DND-41 (cell line): ENCODE measurements at regions not wholly inside any gene's neighbourhood (a gene's known extent, or its start where the extent isn't known, plus 50 kb on each side); places are given as distances from the start of the nearest gene placed in this dataset.

Source experiments
- ATAC-seq: fragments of 200-7000 bp; cut with Tn5 transposase; 3 replicates; pipeline ENCODE4 v1.9.1; 2021; ENCODE audit warnings: low read depth; ENCODE audit not compliant: insufficient read depth
- DNase-seq: peaks from one replicate; pipeline ENCODE4 v3.0.0-alpha.2; 2020
- H2AFZ ChIP-seq: 2 replicates; pipeline ENCODE4 v1.6.0; 2012; ENCODE audit warnings: low read depth, low read length
- H3K27ac ChIP-seq: 2 replicates; pipeline ENCODE4 v1.5.1; 2012; ENCODE audit warnings: low read length, inconsistent platforms
- H3K27me3 ChIP-seq: fragments of 200-600 bp; sonication (generic); 2 replicates; pipeline ENCODE4 v1.6.0; 2012; ENCODE audit warnings: low read length, mild to moderate bottlenecking, inconsistent platforms; ENCODE audit not compliant: insufficient read depth, poor library complexity
- H3K36me3 ChIP-seq: 2 replicates; pipeline ENCODE4 v1.5.1; 2012; ENCODE audit warnings: low read length, inconsistent platforms; ENCODE audit not compliant: insufficient read depth
- H3K4me1 ChIP-seq: 2 replicates; pipeline ENCODE4 v1.5.1; 2012; ENCODE audit warnings: mild to moderate bottlenecking, low read length; ENCODE audit not compliant: insufficient read depth
- H3K4me2 ChIP-seq: 2 replicates; pipeline ENCODE4 v1.6.0; 2012; ENCODE audit warnings: mild to moderate bottlenecking, moderate library complexity, low read length, inconsistent platforms; ENCODE audit not compliant: insufficient read depth
- H3K4me3 ChIP-seq, 2 experiments: fragments of 200-600 bp in 1 of 2; shearing (Covaris generic) in 1 of 2; 2 replicates each; pipeline ENCODE4 v1.5.1; 2012 to 2016; ENCODE audit warnings: inconsistent platforms in 2 of 2, low read length in 2 of 2, mild to moderate bottlenecking in 2 of 2, low read depth in 1 of 2, moderate library complexity in 1 of 2
- H3K79me2 ChIP-seq: 2 replicates; pipeline ENCODE4 v1.6.0; 2012; ENCODE audit warnings: low read length, inconsistent platforms; ENCODE audit not compliant: insufficient read depth
- H3K9ac ChIP-seq: 2 replicates; pipeline ENCODE4 v1.6.0; 2012; ENCODE audit warnings: low read depth, mild to moderate bottlenecking, inconsistent platforms, low read length, moderate library complexity
- H3K9me3 ChIP-seq: 2 replicates; pipeline ENCODE4 v1.5.1; 2012; ENCODE audit warnings: low read length, moderate library complexity, mild to moderate bottlenecking, inconsistent platforms; ENCODE audit not compliant: insufficient read depth, severe bottlenecking
- H4K20me1 ChIP-seq: 2 replicates; pipeline ENCODE4 v1.6.0; 2012; ENCODE audit warnings: low read length; ENCODE audit not compliant: insufficient read depth
- CTCF ChIP-seq: IDR thresholded peaks from 2 replicates; pipeline ENCODE4 v1.5.1; 2012; ENCODE audit warnings: borderline replicate concordance, low read length, moderate library complexity, mild to moderate bottlenecking; ENCODE audit not compliant: poor library complexity, severe bottlenecking; ENCODE audit errors: extremely low read depth
- EZH2 ChIP-seq: IDR thresholded peaks from 3 replicates; pipeline ENCODE4 v1.6.1; 2012; ENCODE audit warnings: borderline replicate concordance, low read depth, mild to moderate bottlenecking, moderate library complexity, low read length, inconsistent platforms; ENCODE audit not compliant: severe bottlenecking

- DNase-seq (no peak), ATAC-seq (no peak)
- H3K27me3 ChIP-seq, result no peaks in the 10 kb centered on the region
- no peak overlapping the region for H3K4me3 ChIP-seq
- no peak for TF ChIP-seq CTCF
- TF ChIP-seq EZH2, result no peak
- no peaks in the 10 kb centered on the region for H3K79me2 ChIP-seq
- no peak overlapping the region for H3K4me2 ChIP-seq
- H3K9ac ChIP-seq, result no peak overlapping the region
- no peaks in the 10 kb centered on the region for H3K9me3 ChIP-seq
- H3K4me1 ChIP-seq, result no peaks in the 10 kb centered on the region
- no peak overlapping the region for H3K27ac ChIP-seq
- H3K36me3 ChIP-seq, result no peaks in the 10 kb centered on the region
- no peaks in the 10 kb centered on the region for H4K20me1 ChIP-seq
- no peak overlapping the region for H2AFZ ChIP-seq
Observed at GRCh38 chr14:51173863-51174262, 66.2 kb upstream of the TMX1 start.

- no peaks in the 10 kb centered on the region for H3K4me1 ChIP-seq
- no peak for DNase-seq
- no peak for TF ChIP-seq EZH2
- no peak for TF ChIP-seq CTCF
- H3K9ac ChIP-seq, result no peak overlapping the region
- no peaks in the 10 kb centered on the region for H3K27me3 ChIP-seq
- H3K36me3 ChIP-seq, result no peaks in the 10 kb centered on the region
- no peak overlapping the region for H3K27ac ChIP-seq
- no peaks in the 10 kb centered on the region for H3K79me2 ChIP-seq
- no peak overlapping the region for H3K4me3 ChIP-seq
- H3K4me2 ChIP-seq, result no peak overlapping the region
- no peak for ATAC-seq
- H4K20me1 ChIP-seq, result no peaks in the 10 kb centered on the region
- no peaks in the 10 kb centered on the region for H3K9me3 ChIP-seq
- no peak overlapping the region for H2AFZ ChIP-seq
Observed at GRCh38 chr14:51176839-51177238, 63.2 kb upstream of the TMX1 start.

- no peaks in the 10 kb centered on the region for H4K20me1 ChIP-seq
- H3K27me3 ChIP-seq, result no peaks in the 10 kb centered on the region
- H3K36me3 ChIP-seq, result no peaks in the 10 kb centered on the region
- H3K4me3 ChIP-seq, result no peak overlapping the region
- no peak overlapping the region for H2AFZ ChIP-seq
- no peak overlapping the region for H3K9ac ChIP-seq
- ATAC-seq, result no peak
- H3K27ac ChIP-seq, result no peak overlapping the region
- no peak overlapping the region for H3K4me2 ChIP-seq
- no peak for DNase-seq
- no peak for TF ChIP-seq EZH2
- H3K4me1 ChIP-seq, result no peaks in the 10 kb centered on the region
- H3K9me3 ChIP-seq, result no peaks in the 10 kb centered on the region
- no peaks in the 10 kb centered on the region for H3K79me2 ChIP-seq
Observed at GRCh38 chr14:51180577-51180976, 59.5 kb upstream of the TMX1 start.

- Histone ChIP-seq H3K9ac (no peak overlapping the region), H3K79me2 (no peaks in the 10 kb centered on the region), H3K4me1 (no peaks in the 10 kb centered on the region), H4K20me1 (no peaks in the 10 kb centered on the region), H3K27ac (no peak overlapping the region), H3K36me3 (no peaks in the 10 kb centered on the region), H3K27me3 (no peaks in the 10 kb centered on the region), H3K4me2 (no peak overlapping the region), H3K4me3 (no peak overlapping the region), H3K9me3 (no peaks in the 10 kb centered on the region), H2AFZ (no peak overlapping the region)
- ATAC-seq (no peak), DNase-seq (no peak)
- TF ChIP-seq CTCF (no peak), EZH2 (no peak)
Observed at GRCh38 chr14:51182131-51182565, 57.9 kb upstream of the TMX1 start.
